ENCODE measurements at regions not wholly inside any gene's neighbourhood (a gene's known extent, or its start where the extent isn't known, plus 50 kb on each side); places are given as distances from the start of the nearest gene placed in this dataset.
"Not testable (repeated sequence)": the region's sequence is repeated elsewhere in the genome, so short reads cannot be mapped to it uniquely, and the experiment has no call there.

GRCh38 chr7:65074959-65075358, 68.5 kb upstream of the ERV3-1 start:
- intact Hi-C loops (cut with DNase I); H3K4me1 ChIP-seq; H3K36me3 ChIP-seq; H3K4me3 ChIP-seq; H3K27ac ChIP-seq; DNase-seq; FAIRE-seq; H3K27me3 ChIP-seq; ATAC-seq; H3K9me3 ChIP-seq: not testable (repeated sequence)
- WGBS, 2 donors = 92 to 95% methylated on average over 5 to 23 of the region's 33 CpGs

DNA sequence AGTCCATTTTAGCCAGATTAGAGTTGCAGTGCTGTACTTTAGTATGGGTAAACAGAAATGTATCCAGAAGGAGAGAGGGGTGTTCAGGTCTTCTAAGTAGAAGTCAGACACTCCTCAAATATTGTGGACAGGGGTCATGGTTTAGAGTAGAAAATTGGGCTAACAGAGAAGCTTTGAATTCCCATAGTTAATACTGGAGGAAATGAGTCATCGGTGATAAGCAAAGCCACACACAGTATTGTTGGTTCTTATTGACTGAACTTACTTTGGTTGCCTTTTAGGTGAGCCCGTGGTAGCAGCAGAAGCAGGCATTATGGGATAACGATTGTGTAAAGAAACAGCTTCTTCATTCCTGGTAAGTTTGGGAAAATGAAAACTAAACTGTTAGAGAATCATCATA, 66.7 kb upstream of the ERV3-1 start:
- FAIRE-seq = not testable (repeated sequence)

DNA sequence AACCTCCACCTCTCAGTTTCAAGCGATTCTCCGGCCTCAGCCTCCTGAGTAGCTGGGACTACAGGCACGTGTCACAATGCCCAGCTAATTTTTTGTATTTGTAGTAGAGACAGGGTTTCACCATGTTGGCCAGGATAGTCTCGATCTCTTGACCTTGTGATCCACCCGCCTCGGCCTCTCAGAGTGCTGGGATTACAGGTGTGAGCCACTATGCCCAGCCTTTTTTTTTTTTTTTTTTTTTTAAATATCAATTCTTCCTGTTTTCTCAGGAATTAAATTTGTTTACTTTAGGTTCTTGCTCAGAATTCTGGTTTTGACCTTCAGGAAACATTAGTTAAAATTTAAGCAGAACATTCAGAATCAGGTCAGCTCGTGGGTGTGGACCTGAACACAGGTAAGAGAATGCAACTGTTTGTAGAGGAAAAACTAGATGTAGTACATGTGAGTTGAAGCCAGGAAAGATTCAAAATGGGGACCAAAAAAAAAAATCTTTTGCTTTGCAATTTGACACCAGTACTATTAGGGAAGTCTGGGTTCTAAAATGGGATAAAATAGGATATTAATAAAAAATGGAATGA, 65.5 kb upstream of the ERV3-1 start:
- H3K36me3 ChIP-seq; H3K27me3 ChIP-seq; FAIRE-seq; H3K9me3 ChIP-seq; H3K4me1 ChIP-seq; H3K4me3 ChIP-seq; intact Hi-C loops (cut with DNase I): not testable (repeated sequence)
- peak; percentile 82 to 94 (median 92) for ATAC-seq
- H3K27ac ChIP-seq = peak overlapping the region in 2 of 4 donors; percentile 44 to 48
- peak in 3 of 6 donors; percentile 13 to 40 (median 28) for DNase-seq
- WGBS, 2 donors = 42 to 44% methylated on average over 6 to 7 of the region's 7 CpGs

More for the DNA sequence above, 66.7 kb upstream of the ERV3-1 start:
- peak; percentile 55 to 84 (median 64) for ATAC-seq
- H3K27ac ChIP-seq; H3K4me3 ChIP-seq; DNase-seq; H3K9me3 ChIP-seq; H3K36me3 ChIP-seq; H3K27me3 ChIP-seq; H3K4me1 ChIP-seq; intact Hi-C loops (cut with DNase I): not testable (repeated sequence)
- 20 to 38% methylated on average over 1 to 3 of the region's 3 CpGs for WGBS, 2 donors

- H3K4me1 ChIP-seq; H3K36me3 ChIP-seq; H3K4me3 ChIP-seq; H3K27ac ChIP-seq; DNase-seq; H3K9me3 ChIP-seq; intact Hi-C loops (cut with DNase I); FAIRE-seq; H3K27me3 ChIP-seq; ATAC-seq: not testable (repeated sequence)
- 93 to 95% methylated on average over 1 of the region's 1 CpG for WGBS, 2 donors
These were observed 63.0 kb upstream of the ERV3-1 start for GRCh38 chr7:65069476-65069875.

GRCh38 chr7:65062566-65062965, 56.1 kb upstream of the ERV3-1 start:
- 67 to 74% methylated on average over 2 of the region's 2 CpGs for WGBS, 2 donors
- H3K4me3 ChIP-seq; intact Hi-C loops (cut with DNase I); H3K27ac ChIP-seq; FAIRE-seq; DNase-seq; ATAC-seq; H3K36me3 ChIP-seq; H3K27me3 ChIP-seq; H3K4me1 ChIP-seq; H3K9me3 ChIP-seq: not testable (repeated sequence)

DNA sequence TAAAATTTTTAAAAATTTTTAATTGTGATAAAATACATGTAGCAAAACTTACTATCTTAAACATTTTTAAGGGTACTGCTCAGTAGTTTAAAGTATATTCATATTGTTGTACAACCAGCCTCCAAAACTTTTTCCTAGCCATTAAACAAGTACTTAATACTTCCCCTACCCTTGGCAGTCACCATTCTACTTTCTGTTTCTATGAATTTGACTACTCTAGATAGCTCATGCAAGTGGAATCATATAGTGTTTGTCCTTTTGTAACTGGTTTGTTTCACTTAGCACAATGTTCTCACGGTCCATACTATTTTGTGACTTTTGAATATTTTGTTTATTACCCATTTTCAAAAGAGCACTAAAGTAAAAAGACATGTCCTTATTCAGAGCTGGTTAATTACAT, 52.8 kb upstream of the ERV3-1 start:
- FAIRE-seq; H3K27ac ChIP-seq; H3K4me3 ChIP-seq; H3K27me3 ChIP-seq; H3K36me3 ChIP-seq; H3K9me3 ChIP-seq; intact Hi-C loops (cut with DNase I); ATAC-seq; H3K4me1 ChIP-seq; DNase-seq: not testable (repeated sequence)
- WGBS, 2 donors = 98 to 100% methylated on average over 1 of the region's 1 CpG

Data from pancreas (tissue), 10 donors.